NCI-H69 (cell line): ENCODE measurements at regions not wholly inside any gene's neighbourhood (a gene's known extent, or its start where the extent isn't known, plus 50 kb on each side); places are given as distances from the start of the nearest gene placed in this dataset.

Experiments
- DNase-seq: peaks from one replicate; lab custom pipeline; 2025; lab: John Stamatoyannopoulos, UW

DNA sequence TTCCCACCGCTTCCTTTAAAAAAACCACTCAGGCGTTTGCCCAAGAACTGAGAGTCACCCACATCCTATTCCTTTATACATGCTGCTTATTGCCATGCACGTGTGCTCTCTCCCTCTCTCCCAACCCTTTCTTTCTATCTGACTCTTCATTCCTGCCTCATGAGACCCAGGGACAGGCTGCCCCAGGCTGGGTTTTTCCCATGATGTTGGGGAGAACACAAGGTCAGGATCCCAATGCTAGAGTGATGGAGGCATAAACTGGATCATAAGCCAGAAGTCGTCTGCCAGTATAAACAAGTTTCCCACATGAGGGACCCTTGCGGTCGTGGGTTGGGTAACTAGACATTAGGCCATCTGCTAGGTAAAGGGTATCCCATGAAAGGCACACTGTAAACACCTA, 64.9 kb downstream of the CD2 start:
- DNase-seq, result peak; percentile 12

DNA sequence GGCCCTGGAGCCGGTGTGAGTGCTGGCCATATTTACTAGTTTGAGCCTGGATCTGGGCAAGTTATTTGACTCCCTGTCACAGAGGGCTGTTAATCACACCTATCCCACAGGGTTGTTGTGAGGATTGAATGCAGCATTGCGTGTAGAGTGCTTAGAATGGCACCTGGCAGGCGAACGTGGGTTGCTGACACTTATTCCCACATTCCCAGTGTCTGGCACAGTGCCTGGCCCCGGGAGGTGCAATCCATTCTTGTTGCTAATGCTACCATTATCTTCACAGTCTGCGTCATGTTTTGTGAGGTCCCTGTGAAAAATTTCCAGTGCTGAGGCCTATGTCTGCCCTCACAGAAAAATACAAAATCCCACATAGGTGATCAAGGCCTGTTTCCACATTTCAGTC, 66.1 kb downstream of the CD2 start:
- peak; percentile 90 for DNase-seq

DNA sequence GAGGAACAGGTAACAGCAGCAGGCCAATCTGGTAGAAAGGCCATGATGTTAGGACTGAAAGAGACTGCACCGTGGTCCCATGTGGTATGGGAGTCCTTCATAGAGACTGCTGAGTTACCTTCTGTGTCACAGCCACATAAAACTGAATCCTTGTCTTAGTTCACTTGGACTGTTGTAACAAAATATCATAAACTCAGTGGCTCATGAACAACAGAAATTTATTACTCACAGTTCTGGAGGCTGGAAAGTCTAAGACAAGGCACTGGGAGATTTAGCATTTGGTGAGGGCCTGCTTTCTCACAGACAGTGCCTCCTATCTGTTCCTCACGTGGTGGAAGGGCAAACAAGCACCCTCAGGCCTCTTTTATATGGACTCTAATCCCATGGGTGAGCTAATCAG, 67.5 kb downstream of the CD2 start:
- no peak for DNase-seq

DNA sequence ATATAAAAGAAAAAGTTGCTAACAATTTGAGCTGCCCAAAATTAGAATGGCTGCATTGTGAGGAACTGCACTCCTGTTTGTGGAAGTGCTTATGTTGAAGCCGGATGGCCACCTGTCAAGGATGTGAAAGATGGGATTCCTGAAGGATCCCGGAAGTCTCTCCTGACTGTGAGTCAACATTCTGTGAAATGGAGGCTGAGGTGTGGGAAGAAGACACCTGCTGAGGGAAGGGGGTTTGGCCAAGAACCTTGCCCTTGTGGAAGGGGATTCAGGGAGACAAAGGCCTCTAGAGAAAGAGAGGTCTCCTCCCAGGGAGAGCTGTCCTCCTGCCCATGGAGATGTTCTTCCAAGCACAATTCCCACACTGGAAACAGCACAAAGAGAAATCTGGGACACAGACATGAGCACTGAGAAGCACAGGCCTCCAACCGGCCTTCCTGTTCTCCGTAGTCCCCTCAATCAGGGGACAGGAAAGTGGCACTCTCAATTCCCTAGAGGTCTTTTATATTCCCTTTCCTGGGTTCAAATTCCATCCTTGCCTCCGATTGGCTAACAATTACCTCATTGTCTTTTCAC, 70.5 kb downstream of the CD2 start:
- DNase-seq, result peak; percentile 87

DNA sequence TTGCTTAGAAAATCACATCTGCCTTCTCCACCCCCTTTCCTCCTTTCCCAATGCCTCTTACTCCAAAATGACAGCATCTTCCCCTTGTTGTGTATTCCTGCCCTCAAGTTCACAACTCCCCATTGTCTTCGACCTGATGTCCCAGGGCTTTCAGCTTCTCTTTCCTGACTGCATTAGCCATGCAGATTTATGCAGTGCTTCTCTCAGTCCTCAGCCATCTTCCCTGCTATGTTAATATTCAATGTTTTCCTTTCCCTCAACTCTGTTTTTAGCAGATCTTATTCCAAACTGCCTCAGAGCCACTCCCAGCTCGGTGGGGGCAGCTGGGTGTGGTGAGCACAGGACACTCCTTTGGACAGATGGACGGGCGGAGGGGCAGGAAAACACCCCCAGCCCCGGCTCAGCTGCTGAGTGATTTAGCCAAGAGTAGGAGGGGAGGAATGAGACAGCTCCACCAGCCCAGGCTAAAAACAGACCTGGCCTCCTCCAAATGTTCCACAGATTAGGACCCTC, 71.0 kb downstream of the CD2 start:
- peak; percentile 91 for DNase-seq

DNA sequence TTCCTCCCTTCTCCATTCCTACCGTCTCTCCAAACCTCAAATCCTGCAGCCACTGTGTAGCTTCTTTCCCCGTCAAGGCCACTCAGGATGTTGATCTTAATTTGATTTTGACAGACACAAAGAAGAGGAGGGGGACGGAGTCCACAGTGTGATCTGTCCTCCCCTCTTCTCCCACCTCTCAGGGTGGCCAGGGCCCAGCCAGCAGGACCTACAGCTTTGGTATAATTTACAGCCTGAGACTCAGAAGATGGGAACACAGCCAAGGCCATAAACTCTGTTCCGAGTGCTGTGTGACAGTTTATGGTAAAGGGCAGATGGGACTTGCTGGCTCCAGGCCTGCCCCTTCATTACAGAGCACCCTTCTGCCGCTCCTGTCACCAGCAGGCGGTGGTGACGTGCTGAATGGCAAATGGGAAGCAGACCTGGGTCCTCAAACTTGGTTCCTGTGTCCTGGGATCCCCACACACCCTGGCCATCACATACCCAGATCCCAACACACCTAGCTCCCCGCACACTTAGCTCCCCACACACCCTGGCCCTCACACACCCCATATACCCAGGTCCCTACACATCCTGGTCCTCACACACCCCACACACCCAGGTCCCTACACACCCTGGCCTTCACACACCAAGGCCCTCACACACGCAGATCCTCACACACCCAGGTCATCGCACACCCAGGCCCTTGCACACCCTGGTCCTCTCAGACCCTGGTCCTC, 71.6 kb downstream of the CD2 start:
- peak; percentile 94 for DNase-seq

DNA sequence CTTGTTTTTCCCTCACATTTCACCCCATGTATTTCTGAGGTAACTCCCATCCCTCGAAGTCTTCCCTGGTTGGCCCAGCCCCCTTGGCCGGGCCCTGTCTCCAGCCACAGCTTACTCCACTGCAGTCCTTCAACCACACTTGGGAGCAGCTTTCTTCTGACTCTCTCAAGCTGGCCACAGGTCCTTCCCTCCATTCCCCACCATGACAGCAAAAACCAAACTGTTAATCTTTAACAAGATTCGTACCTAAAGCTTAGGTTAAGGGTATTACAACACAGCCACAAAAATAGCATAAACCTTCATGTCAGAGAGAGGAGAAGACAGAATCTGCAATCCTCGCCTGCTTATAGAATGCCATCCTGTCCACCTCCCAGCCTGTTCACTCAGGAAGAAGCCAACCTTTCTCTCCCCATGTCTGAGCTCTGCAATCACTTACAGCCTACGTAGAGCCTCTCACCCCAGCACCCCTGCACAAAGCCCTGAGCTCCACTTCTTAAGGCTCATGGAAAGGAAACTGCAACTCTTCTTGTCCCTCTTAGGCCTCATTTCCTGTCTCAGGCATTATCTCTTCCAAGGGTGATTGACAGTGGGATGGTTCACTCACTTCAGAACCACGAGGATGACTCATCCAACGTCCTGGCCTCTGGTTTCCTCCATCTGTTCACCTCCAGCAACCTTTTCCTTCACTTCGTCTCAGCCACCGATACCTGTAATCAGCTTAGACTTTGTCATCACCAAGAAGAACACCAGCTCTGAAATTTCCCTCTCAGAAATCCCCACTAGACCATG, 72.8 kb downstream of the CD2 start:
- DNase-seq, result peak; percentile 71

DNA sequence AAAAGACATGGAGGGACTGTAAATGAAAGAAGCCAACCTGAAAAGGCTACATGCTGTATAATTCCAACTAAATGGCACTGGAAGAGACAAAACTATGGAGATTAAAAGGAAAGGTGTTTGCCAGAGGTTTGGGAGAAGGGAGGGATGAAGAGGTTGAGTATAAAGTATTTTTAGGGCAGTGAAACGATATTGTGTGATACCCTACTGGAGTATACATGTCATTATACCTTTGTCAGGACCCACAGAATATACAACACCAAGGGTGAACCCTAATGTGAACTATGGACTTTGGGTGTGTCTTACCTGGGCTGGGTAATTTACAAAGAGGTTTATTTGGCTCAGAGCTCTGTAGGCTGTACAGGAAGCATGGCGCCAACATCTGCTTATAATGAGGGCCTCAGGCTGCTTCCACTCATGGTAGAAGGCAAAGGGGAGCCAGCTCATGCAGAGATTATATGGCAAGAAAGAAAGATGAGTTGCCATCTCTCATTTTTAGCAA, 73.4 kb downstream of the CD2 start:
- DNase-seq, result no peak

DNA sequence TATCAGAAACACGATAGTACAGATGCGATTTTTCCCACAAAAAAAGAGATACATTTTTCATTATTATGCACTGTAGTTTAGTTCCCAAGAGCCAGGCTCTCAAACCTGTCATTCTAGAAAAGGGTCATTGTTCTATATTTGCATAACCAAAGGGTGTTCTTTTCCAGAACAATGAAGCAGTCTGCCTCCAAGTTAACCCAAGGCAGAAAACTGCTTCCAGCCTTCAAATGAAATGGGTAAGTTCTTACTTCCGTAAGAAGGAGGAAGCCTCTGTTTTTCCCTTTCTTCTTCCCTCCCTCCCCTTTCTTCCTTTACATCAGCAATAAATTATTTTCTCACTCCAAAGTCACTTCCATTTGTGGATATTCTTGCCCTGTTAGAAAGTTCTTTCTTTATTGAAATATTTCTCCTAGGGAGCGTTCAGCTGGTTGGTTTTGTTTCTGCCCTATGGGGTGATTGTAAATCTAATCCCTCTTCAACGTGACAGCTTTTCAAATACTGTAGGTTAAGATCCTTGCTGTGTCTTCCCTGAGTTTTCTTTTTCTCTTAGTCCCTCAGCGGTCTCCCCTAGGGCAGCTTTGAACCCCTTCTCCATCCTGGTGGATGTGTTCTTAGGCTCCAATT, 77.3 kb upstream of the PTGFRN start:
- peak; percentile 60 for DNase-seq

DNA sequence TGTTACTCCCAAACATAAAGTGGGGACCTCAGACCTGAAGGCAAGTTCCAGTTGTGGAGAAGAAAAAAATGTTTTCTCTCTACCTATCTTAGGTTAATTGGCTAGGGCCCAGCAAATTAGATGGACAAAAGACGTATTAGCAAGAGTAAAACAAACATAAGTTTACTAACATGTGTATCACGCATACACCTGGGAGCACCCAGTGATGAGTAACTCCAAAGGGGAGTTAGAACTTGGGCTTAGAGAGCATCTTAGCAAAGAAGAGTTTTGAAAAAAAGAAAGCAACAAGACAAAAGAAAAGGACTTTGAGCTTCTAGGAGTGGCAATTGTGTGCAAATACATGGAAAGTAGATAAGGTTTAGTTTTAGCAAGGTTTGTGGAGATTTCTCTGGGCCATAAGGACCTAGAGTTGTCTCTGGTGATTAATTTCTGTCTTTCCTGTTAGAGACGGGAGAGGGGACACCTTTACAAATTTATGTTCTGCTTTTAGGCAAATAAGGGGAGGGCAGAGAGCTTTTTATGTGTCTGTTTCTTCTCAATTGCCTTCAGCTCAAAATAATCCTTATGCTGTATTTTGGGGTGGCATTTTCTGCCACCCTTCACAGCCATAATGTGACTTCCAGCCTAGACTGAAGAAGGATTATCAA, 76.7 kb upstream of the PTGFRN start:
- DNase-seq, result peak; percentile 13

DNA sequence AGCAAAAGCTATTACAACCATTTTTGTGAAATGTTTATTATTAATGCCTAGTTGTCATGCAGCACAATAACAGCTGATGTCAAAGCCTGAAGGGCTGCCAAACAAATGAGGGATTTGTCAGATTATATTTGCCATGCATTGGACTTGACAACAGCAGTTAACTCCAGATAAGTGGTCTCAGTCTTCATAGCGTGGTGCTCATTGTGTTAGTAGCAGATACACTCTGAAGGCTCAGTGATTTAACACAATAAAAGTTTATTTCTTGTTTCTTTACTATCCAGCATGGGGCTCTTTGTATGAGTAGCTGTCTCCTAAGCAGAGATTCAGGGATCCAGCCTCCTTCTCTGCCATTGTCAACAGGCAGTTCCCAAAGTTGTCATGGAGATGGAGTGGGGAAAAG, 76.0 kb upstream of the PTGFRN start:
- no peak for DNase-seq

DNA sequence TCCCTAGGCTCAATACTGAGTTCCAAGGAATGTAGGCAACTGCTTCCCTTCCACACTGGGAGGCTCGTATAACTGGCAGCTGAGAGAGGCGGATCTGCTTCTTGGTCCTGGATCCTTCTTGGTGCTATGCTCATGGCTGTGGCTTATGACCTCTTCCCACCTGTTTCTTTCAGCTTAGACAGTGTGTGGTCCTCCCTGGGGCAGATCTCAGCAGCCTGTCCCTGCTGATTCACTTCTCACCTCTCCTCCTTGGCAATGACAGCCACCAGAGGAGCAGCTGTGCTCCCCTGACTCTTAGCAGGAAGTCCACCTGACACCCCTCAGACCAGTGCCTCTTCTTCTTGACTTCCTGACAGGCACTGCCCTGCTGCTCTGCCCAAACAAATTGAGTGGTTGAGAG, 75.1 kb upstream of the PTGFRN start:
- peak; percentile 43 for DNase-seq

DNA sequence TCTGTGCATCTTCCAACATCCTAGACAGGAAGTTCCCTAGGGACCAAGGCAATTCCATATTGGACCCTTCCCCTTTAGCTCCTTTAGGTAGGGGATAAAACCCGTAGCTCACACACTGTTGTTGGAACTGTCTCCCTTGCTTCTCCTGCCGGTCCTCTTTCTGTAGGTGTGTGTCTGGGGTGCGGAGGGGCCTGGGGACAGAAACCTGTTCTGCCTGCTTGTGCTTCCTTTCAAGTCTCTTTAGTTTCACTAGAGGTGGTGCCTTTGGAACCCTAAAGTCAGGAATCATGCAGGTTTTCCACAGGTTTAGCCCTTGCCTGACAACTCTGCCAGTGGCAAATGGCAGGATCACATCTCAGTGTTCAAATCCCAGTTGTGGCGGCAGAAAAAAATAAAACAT, 74.6 kb upstream of the PTGFRN start:
- peak; percentile 40 for DNase-seq

DNA sequence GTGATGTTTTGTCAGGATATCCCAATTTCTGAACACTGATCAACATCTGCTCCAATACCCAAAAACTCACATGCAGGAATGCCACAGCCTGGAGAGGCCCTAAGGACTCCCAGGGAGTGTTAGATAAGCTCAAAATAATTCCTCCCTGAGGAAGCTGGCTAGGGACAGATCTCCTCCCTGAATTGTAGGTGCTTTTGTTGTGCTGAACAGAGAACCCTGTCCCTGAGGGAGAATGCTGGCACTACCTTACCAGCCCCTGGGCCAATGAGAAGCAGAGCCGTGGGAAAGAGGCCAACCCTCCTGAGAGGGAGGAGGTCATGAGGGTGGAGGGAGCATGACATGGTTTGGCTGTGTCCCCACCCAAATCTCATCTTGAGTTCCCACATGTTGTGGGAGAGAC, 73.6 kb upstream of the PTGFRN start:
- DNase-seq, result no peak

DNA sequence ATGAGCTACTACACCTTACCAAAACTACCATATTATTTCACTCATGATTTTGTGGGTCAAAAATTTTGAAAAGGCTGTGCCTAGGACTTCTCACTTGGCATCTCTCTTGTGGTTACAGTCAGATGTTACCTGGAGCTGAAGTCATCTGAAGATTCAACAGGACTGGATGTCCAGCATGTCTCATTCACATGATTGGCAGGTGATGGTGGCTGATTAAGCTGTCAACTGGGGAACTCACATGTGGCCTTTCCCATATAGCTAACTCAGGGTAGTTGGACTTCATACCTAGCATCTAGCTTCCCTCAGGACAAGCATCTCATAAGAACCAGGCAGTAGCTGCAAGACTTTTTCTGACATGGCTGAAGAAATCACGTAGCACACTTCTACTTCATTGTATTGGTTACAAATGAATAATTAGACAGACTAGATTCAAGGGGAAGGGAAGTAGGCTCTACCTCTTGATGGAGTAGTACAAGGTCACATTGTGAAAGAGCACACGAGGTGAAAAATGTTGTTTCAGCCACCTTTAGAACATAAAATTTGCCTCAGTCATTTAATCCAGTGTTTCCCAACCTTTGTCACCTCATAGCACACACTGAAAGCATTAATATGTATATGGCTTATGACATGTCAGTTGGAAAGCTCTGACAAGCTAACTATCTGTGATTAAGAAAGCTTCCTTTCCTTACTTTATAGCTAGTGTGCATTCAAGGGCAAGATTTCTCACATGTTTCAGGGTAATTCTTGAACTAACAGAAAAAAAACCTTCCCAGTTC, 68.0 kb upstream of the PTGFRN start:
- DNase-seq, result no peak

DNA sequence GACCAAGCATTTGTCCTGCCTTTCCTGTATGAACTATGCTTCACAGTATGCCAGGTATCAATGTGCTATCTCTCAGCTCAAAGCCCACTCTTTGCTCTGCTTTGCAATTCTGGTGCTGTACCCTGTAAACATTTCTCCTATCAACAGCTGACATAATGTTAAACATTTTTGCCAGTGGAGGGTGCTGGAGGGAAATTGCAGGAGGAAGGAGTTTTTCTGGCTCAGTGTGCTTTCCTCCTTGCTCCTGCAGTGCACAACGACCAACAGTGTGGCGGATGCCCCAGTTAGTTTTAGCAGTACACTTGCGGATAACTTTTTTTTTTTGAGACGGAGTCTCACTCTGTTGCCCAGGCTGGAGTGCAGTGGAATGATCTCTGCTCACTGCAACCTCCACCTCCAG, 67.1 kb upstream of the PTGFRN start:
- peak; percentile 25 for DNase-seq

DNA sequence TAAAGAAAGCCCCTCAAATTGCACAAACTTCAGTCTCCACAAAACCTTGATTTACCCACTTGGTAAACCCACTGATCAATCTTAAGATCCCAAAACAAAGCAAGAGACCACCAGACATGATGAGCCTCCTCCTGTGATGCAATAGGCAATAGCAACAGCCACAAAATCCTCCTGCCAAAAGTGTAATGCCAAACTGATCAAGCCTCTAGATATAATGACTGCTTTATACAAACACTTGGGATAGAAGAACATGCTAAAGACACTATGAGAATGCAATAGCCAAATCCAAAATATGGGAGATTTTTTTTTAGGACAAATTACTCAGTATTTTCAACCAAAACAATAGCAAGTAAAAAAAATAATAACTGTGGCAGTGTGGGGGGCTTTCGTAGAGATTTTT, 64.9 kb upstream of the PTGFRN start:
- DNase-seq, result no peak

DNA sequence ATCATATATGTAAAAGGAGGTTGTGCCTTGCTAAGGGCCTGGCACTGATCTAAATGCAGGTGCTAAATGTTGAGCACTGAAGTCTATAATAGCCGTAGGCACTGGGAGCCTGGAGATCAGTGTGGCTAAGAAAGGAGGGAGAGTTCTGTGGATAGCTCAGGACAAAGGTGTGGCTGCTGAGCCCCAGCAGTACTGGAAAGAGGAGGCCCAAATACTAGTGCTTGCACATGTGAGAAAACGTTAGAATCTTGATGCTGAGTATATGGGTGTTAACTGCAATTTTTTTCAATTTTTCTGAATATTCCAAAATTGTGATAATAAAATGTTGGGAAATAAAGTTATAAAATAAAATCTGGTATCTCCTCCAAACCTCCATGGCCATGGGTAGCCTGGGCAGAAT, 62.5 kb upstream of the PTGFRN start:
- no peak for DNase-seq

DNA sequence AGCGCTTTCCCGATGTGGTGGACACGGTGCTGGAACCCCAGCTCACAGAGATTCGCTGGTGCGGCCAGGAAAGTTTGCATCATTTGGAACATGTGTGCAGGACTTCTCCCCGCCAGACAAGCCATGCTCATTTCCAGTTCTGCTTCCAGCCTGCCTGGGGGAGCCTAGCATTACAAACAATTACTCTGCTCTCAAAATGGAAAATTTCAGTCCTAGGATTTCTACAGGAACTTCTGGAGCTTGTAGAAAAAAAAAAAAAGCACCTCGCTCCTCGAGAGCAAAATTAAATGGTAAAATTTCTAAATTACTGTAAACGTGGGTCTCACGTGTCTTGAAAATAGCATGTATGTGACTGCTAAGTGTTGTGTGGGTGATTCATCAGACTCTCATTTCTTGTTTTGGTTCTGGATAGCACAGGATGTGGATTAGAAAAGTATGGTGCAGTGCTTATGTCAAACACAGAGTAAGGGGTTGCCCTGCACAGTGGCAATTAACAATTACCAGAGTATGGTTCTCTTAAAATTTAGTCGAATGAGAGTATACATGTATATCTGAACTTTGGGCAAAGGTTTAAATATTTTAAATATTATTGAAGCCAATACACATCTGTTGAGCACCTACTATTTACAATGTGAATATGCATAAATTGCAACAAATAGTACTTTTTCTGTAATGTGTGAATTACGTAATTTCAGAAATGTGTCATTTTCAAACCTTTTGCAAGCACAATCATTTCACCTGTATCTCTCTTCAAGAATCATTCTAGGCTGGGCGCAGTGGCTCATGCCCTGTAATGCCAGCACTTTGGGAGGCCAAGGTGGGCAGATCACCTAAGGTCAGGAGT, 61.8 kb upstream of the PTGFRN start:
- DNase-seq, result no peak

DNA sequence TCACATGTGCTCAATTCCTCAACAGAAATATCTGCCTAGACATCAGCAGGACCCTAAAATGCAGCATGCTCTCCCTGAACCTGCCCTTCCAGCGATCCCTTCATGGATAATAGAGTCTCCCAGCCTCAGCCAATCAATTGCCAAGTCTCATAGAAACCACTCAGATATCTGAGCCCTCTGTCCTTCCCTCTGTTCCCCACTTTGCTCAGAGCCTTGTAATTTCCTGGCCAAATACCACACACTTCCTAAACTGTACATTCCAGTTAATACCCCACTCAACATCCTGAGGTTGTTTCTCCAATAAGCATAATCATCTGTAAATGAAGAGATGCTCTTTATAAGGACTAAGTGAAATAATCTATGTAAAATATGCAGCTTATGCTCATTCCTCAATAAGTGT, 59.3 kb upstream of the PTGFRN start:
- DNase-seq, result no peak
